GM21723 (cell line): ENCODE measurements at regions not wholly inside any gene's neighbourhood (a gene's known extent, or its start where the extent isn't known, plus 50 kb on each side); places are given as distances from the start of the nearest gene placed in this dataset.

ENCODE experiments used
- ATAC-seq: cut with Tn5 transposase; IDR thresholded peaks from one replicate; pipeline ENCODE4 v1.9.1; 2021; ENCODE audit warnings: mild to moderate bottlenecking, moderate library complexity; ENCODE audit not compliant: unreplicated experiment

- no peak for ATAC-seq
Measured at GRCh38 chr10:128221117-128221516, 94.9 kb upstream of the MKI67 start.

GRCh38 chr10:128221807-128222206, 95.6 kb upstream of the MKI67 start:
- ATAC-seq, result no peak

GRCh38 chr10:128222332-128222849, 96.2 kb upstream of the MKI67 start:
- no peak for ATAC-seq

GRCh38 chr10:128230401-128230800, 104.2 kb upstream of the MKI67 start:
- no peak for ATAC-seq

- no peak for ATAC-seq
Measured at GRCh38 chr10:128233422-128233821, 107.2 kb upstream of the MKI67 start.

GRCh38 chr10:128237710-128238109, 111.5 kb upstream of the MKI67 start:
- ATAC-seq, result no peak

GRCh38 chr10:128241023-128241422, 114.8 kb upstream of the MKI67 start:
- no peak for ATAC-seq

GRCh38 chr10:128242641-128243040, 116.4 kb upstream of the MKI67 start:
- no peak for ATAC-seq

GRCh38 chr10:128245026-128245425, 118.8 kb upstream of the MKI67 start:
- ATAC-seq, result no peak

GRCh38 chr10:128247576-128247975, 121.4 kb upstream of the MKI67 start:
- ATAC-seq, result no peak

GRCh38 chr10:128254476-128254875, 128.3 kb upstream of the MKI67 start:
- ATAC-seq, result no peak

GRCh38 chr10:128257428-128257827, 131.2 kb upstream of the MKI67 start:
- ATAC-seq, result no peak

- no peak for ATAC-seq
Measured at GRCh38 chr10:128258421-128258976, 132.3 kb upstream of the MKI67 start.

- peak; percentile 72 for ATAC-seq
Measured at GRCh38 chr10:128263891-128264688, 137.9 kb upstream of the MKI67 start.

- ATAC-seq, result no peak
Measured at GRCh38 chr10:128265596-128265995, 139.4 kb upstream of the MKI67 start.

GRCh38 chr10:128267581-128267980, 141.4 kb upstream of the MKI67 start:
- no peak for ATAC-seq

GRCh38 chr10:128268015-128268722, 141.9 kb upstream of the MKI67 start:
- no peak for ATAC-seq

GRCh38 chr10:128274938-128275337, 148.7 kb upstream of the MKI67 start:
- ATAC-seq, result no peak

GRCh38 chr10:128275388-128276177, 149.4 kb upstream of the MKI67 start:
- no peak for ATAC-seq

GRCh38 chr10:128277267-128277840, 151.1 kb upstream of the MKI67 start:
- ATAC-seq, result no peak

GRCh38 chr10:128278362-128278761, 152.1 kb upstream of the MKI67 start:
- no peak for ATAC-seq
